M059J (cell line): ENCODE measurements at regions not wholly inside any gene's neighbourhood (a gene's known extent, or its start where the extent isn't known, plus 50 kb on each side); places are given as distances from the start of the nearest gene placed in this dataset.
"Not testable (repeated sequence)": the region's sequence is repeated elsewhere in the genome, so short reads cannot be mapped to it uniquely, and the experiment has no call there.

Experiments used
- DNase-seq: peaks from one replicate; pipeline ENCODE4 v3.0.0-alpha.2; 2012; ENCODE audit warnings: low read depth

GRCh38 chr16:52731219-52731875 lies 184.4 kb upstream of the TOX3 start:
- no peak for DNase-seq

DNA sequence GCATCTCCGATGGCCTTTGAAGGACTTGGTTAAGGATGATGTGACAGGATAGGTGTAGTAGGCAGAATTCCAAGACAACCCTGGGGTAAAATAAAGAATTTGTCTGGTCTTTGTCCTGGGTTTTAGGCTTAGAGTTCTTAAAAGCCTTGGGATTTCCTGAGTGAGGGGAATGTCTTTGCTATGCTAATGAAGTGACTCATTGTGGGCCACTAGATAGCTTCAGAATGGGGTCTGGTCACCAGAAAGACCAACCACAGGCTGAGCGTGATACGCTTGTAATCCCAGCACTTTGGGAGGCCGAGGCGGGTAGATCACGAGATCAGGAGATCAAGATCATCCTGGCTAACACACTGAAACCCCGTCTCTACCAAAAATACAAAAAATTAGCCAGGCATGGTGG lies 182.8 kb upstream of the TOX3 start:
- no peak for DNase-seq

GRCh38 chr16:52727849-52728248 lies 180.9 kb upstream of the TOX3 start:
- no peak for DNase-seq

- no peak for DNase-seq
Observed at GRCh38 chr16:52727441-52727840, 180.5 kb upstream of the TOX3 start.

DNA sequence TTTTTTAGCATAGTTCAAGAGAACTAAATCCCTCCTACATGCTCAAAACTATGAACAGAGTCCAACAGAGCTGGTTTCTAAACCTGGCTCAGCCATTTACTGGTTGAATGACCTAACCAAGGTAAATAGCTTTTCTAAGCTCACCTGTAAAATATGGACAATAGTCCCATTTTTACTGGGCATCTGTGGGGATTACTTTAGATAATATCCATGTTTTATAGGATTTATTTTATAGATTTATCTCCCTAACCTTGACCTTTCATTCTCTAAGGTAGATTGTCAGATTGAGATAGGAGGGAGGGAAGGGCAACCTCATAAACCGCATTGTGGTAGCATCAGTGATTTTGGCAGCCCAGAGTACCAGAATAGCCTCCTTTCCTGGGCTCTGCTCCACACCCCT lies 178.5 kb upstream of the TOX3 start:
- DNase-seq, result no peak

DNA sequence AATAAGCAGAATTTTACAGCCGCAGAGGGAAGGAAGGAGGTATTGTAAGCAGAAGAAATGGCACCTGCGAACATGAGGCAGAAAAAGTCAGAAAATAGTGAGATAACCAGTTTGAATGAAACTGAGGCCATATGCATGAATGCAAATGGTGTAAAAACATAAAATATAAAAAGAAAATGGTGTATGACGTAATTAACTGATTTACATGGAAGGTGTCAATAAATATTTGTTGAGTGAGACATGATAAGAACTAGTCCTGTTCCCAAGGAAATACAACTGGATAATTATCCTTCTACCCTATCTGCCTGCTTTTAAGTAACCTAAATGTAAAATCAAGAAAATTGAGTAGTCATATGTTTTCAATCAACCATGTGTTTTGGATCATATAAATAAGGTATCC lies 178.1 kb upstream of the TOX3 start:
- no peak for DNase-seq

DNA sequence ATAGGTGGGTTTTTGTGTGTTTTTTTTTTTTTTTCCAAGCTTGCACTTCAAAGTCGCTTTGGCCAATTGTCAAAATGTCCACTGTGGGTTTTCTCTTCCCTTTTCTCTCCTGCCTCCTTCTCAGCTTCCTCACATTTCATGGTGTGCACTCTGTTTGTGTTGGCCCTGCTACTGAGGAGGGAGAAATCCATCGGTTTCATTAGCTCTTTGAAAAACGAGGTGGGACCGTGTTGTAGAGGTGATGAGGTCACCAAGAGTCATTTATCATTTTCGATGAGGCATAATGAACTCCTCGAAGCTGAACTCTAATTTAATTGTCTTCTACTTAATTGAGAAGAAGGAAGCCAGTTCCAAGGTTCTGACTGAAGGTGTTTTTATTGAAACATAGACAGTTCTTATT lies 174.4 kb upstream of the TOX3 start:
- no peak for DNase-seq

- no peak for DNase-seq
Observed at GRCh38 chr16:52718046-52718445, 171.1 kb upstream of the TOX3 start.

DNA sequence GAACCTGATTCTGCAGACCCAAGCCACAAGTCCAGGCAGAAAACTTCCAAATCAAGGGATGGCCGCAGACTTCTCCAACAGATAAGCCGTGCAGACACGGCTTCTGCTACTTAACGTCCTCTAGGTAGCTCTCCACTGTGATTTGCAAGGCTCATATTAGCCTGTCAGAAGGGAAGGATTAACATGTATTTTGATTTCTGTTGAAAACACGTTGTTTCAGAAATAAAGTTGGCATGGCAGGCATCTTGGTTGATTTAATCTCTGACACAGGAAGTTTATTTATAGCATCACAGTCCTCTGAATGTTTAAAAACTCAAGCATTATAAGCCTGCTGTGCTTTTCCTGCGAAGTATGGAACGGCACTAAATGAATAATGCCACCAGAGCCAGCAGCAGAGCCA lies 166.8 kb upstream of the TOX3 start:
- DNase-seq, result no peak

- DNase-seq, result no peak
Observed at GRCh38 chr16:52709306-52709705, 162.4 kb upstream of the TOX3 start.

GRCh38 chr16:52708476-52708875 lies 161.5 kb upstream of the TOX3 start:
- DNase-seq, result no peak

DNA sequence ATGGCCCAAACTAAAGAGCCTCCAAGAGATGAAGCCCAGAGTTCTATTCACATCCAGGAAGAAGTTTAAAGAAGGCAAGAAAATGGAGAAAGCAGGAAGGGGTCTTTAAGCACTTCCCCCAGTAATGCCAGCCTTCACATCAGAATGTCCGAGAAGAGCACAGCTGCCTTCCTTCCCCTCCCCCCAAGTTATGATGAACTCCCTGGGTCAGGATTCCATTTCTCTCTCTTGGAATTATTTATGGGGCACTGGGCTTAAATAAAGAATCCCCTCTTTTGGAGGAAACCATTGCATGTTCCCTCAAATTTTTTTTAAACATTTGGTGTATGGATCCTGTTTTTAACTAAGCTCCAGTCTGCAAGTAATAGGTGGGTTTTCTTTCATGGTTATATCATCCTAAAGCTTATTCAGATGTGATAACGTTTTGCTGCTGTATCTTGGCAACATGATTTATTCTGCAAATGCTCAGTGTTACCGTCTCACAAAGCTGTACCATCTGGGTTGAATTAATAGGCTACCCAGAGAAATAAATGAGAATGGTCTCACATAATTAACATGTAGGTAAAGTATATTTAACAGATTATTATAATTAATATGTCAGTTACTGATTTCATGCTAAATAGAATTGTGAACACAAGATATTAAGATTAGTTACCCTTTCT lies 160.9 kb upstream of the TOX3 start:
- no peak for DNase-seq

GRCh38 chr16:52705122-52705521 lies 158.2 kb upstream of the TOX3 start:
- DNase-seq, result no peak

DNA sequence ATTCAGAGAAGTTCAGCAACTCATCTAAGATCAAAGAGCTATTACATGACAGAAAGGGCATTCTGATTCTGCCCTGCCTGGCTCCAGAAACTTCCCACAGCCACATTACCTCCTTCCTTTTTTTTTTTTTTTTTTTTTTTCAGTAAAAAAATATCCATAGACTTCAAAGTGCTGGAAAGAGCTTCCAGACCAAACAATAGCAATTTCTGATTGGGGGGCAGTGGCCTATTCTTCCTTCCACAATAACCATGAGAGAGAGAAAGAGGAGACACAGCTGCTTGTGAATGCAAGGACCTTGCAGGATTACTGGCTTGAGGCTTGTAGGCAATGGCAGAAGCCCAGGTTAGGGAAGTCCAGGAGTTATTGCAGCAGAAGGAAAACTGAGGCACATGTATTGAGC lies 151.0 kb upstream of the TOX3 start:
- no peak for DNase-seq

GRCh38 chr16:52696126-52696525 lies 149.2 kb upstream of the TOX3 start:
- DNase-seq, result no peak

- DNase-seq, result no peak
Observed at GRCh38 chr16:52690468-52690867, 143.5 kb upstream of the TOX3 start.

- no peak for DNase-seq
Observed at GRCh38 chr16:52680993-52681392, 134.1 kb upstream of the TOX3 start.

GRCh38 chr16:52677501-52677900 lies 130.6 kb upstream of the TOX3 start:
- DNase-seq, result no peak

DNA sequence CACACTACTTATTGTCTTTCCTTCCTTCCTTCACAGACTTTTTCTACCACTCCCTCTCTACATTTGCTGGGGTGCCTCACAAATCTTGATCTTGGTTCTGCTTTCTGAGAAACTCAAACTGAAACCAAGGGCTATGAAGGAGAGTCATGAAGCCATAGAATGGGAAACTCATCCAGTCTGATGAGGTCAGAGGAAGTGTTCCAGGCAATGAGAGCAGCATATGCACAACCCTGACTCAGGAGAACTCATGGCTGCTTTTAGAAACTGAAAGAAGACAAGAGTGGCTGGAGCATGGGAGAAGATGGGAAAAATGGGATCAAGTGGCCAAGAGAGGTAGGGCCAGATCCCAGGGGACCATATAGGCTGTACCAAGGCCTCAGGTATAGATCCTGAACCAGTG lies 130.0 kb upstream of the TOX3 start:
- DNase-seq, result no peak

- DNase-seq, result no peak
Observed at GRCh38 chr16:52671590-52671989, 124.6 kb upstream of the TOX3 start.

GRCh38 chr16:52657924-52658323 lies 111.0 kb upstream of the TOX3 start:
- DNase-seq, result no peak

GRCh38 chr16:52655916-52656315 lies 109.0 kb upstream of the TOX3 start:
- DNase-seq, result not testable (repeated sequence)

GRCh38 chr16:52655156-52655555 lies 108.2 kb upstream of the TOX3 start:
- not testable (repeated sequence) for DNase-seq

DNA sequence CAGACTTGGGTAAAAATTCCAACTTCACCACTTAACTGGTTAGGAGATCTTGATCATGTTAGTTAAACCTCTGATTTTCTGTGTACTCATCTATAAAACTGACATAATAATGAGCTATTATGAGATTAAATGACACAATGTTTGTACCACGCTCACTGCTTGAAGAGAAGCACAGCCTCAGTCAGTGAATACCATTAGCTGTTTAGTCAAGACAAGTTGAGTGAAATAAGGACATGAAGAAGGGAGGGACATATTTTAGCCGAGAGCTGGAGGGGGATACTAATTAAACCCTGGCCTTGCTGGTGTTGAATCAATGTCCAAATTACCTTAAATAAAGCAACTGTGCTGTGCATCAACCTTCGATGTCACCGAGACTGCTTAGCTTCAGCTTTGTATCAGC lies 105.1 kb upstream of the TOX3 start:
- DNase-seq, result no peak
